GM12892 (cell line): ENCODE measurements at regions not wholly inside any gene's neighbourhood (a gene's known extent, or its start where the extent isn't known, plus 50 kb on each side); places are given as distances from the start of the nearest gene placed in this dataset.
"Not testable (repeated sequence)": the region's sequence is repeated elsewhere in the genome, so short reads cannot be mapped to it uniquely, and the experiment has no call there.

Source experiments
- POLR2A ChIP-seq: IDR thresholded peaks from 2 replicates; pipeline ENCODE4 v1.6.1; 2011; ENCODE audit warnings: low read depth, low read length, control low read depth
- POLR2AphosphoS5 ChIP-seq: IDR thresholded peaks from 2 replicates; pipeline ENCODE4 v1.6.1; 2011; ENCODE audit warnings: low read depth, low read length, control low read depth

DNA sequence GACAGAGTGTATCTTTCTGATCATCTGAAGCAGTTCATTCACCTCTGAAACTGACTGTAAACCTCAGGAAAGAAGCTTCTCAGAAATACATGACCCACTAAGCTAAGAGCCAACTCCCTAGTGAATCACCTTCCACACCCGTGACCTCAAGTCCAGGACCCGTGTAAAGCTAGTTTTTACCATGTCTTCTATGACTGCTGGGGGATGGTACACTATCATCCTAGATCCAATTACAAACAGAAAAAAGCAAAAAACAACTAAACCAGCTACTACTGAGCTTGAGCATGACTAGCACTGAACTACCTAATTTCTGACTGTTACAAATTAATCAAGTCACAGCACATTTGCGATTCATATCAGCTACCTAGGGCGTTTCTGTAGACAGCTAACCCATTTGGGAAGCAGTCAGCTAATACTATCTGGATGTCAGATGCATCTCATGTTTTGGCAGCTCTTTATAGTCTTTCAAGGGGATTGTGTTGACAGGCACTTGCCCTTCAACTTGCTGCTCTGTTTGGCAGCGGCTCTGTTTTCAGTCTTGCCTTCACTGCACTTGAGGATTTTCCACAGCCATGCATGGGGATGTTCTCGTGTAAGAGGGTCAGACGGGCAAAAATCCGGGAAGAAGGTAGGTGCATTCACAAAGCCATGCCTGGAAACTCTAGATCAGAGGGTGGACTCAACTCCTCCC, 350.3 kb downstream of the ANAPC1 start:
- TF ChIP-seq POLR2A, POLR2AphosphoS5: not testable (repeated sequence)
